A549 (cell line): ENCODE measurements at regions not wholly inside any gene's neighbourhood (a gene's known extent, or its start where the extent isn't known, plus 50 kb on each side); places are given as distances from the start of the nearest gene placed in this dataset.

Source experiments
- CEBPB ChIP-seq, 2 experiments: fragments of >200 bp in 1 of 2; sonication (Bioruptor Twin) in 1 of 2; formaldehyde crosslinking in 1 of 2; IDR thresholded peaks; 2 replicates each; pipeline ENCODE4 v1.6.1; 2012 to 2016
- CHD2 ChIP-seq: fragments of 150-350 bp; IDR thresholded peaks from 2 replicates; pipeline ENCODE4 v1.6.1; 2014; ENCODE audit warnings: low read length; ENCODE audit not compliant: partially characterized antibody
- CTCF ChIP-seq: fragments of >200 bp; sonication (Bioruptor Twin); formaldehyde crosslinking; IDR thresholded peaks from 3 replicates; pipeline ENCODE4 v1.5.1; 2016
- MAX ChIP-seq: IDR thresholded peaks from 2 replicates; pipeline ENCODE4 v1.6.1; 2012
- POLR2A ChIP-seq: IDR thresholded peaks from 2 replicates; pipeline ENCODE4 v1.6.1; 2012; ENCODE audit warnings: mild to moderate bottlenecking, low read length
- SMC3 ChIP-seq: fragments of >200 bp; sonication (Bioruptor Twin); formaldehyde crosslinking; IDR thresholded peaks from 3 replicates; pipeline ENCODE4 v1.6.1; 2018; ENCODE audit warnings: inconsistent platforms
- TF ChIP-seq, protein P1 (sequence below): fragments of 200-600 bp; sonication (generic); IDR thresholded peaks from 2 replicates; pipeline ENCODE4 v1.6.1; 2016; ENCODE audit warnings: antibody characterized with exemption, mild to moderate bottlenecking, moderate library complexity
- TF ChIP-seq, protein P2 (sequence below): fragments of 450-650 bp; IDR thresholded peaks from 2 replicates; pipeline ENCODE4 v1.6.1; 2014; ENCODE audit warnings: antibody characterized with exemption

GRCh38 chr16:79810449-79811189 is 210.1 kb upstream of the MAF start:
- no peak for TF ChIP-seq SMC3
- TF ChIP-seq CHD2 = no peak
- no peak for TF ChIP-seq CTCF
- no peak for TF ChIP-seq POLR2A
- TF ChIP-seq, protein P1, sequence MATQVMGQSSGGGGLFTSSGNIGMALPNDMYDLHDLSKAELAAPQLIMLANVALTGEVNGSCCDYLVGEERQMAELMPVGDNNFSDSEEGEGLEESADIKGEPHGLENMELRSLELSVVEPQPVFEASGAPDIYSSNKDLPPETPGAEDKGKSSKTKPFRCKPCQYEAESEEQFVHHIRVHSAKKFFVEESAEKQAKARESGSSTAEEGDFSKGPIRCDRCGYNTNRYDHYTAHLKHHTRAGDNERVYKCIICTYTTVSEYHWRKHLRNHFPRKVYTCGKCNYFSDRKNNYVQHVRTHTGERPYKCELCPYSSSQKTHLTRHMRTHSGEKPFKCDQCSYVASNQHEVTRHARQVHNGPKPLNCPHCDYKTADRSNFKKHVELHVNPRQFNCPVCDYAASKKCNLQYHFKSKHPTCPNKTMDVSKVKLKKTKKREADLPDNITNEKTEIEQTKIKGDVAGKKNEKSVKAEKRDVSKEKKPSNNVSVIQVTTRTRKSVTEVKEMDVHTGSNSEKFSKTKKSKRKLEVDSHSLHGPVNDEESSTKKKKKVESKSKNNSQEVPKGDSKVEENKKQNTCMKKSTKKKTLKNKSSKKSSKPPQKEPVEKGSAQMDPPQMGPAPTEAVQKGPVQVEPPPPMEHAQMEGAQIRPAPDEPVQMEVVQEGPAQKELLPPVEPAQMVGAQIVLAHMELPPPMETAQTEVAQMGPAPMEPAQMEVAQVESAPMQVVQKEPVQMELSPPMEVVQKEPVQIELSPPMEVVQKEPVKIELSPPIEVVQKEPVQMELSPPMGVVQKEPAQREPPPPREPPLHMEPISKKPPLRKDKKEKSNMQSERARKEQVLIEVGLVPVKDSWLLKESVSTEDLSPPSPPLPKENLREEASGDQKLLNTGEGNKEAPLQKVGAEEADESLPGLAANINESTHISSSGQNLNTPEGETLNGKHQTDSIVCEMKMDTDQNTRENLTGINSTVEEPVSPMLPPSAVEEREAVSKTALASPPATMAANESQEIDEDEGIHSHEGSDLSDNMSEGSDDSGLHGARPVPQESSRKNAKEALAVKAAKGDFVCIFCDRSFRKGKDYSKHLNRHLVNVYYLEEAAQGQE = no peak
- TF ChIP-seq CEBPB (IDR thresholded peaks at IDR 0.05) = no peak
- TF ChIP-seq, protein P2, sequence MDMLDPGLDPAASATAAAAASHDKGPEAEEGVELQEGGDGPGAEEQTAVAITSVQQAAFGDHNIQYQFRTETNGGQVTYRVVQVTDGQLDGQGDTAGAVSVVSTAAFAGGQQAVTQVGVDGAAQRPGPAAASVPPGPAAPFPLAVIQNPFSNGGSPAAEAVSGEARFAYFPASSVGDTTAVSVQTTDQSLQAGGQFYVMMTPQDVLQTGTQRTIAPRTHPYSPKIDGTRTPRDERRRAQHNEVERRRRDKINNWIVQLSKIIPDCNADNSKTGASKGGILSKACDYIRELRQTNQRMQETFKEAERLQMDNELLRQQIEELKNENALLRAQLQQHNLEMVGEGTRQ = no peak
- TF ChIP-seq MAX = no peak
